ENCODE measurements at regions not wholly inside any gene's neighbourhood (a gene's known extent, or its start where the extent isn't known, plus 50 kb on each side); places are given as distances from the start of the nearest gene placed in this dataset.
"Not testable (repeated sequence)": the region's sequence is repeated elsewhere in the genome, so short reads cannot be mapped to it uniquely, and the experiment has no call there.

DNA sequence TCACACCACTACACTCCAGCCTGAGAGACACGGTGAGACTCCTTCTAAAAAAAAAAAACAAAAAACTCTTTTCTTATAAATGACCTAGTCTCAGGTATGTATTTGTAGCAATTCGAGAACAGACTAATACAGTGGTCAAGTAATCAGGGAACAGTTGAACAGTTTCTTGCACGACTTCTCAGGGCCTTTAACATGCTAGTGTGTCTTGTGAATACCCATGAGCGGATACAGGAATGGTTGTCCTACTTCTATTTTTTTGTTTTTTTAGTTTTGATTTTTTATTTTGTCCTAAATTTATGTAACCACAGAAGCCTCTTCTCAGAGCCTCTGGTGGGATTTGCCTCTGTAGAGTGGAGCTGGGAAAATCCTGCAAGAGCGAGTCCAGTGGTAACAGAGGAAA lies 71.0 kb upstream of the NANOS1 start:
- no peaks in the 10 kb centered on the region for H3K9me3 ChIP-seq (replicated peaks)
- no peak overlapping the region for H3K4me3 ChIP-seq
- no peaks in the 10 kb centered on the region for H3K27me3 ChIP-seq (ENCODE audit: low read depth)
- no peak for DNase-seq
- H3K4me1 ChIP-seq = peaks cover 49% of the 10 kb centered on the region
- peak overlapping the region; percentile 76 for H3K27ac ChIP-seq (replicated peaks)
- TF ChIP-seq, protein P1, sequence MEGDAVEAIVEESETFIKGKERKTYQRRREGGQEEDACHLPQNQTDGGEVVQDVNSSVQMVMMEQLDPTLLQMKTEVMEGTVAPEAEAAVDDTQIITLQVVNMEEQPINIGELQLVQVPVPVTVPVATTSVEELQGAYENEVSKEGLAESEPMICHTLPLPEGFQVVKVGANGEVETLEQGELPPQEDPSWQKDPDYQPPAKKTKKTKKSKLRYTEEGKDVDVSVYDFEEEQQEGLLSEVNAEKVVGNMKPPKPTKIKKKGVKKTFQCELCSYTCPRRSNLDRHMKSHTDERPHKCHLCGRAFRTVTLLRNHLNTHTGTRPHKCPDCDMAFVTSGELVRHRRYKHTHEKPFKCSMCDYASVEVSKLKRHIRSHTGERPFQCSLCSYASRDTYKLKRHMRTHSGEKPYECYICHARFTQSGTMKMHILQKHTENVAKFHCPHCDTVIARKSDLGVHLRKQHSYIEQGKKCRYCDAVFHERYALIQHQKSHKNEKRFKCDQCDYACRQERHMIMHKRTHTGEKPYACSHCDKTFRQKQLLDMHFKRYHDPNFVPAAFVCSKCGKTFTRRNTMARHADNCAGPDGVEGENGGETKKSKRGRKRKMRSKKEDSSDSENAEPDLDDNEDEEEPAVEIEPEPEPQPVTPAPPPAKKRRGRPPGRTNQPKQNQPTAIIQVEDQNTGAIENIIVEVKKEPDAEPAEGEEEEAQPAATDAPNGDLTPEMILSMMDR (IDR thresholded peaks at IDR 0.05; ENCODE audit: borderline replicate concordance) = no peak
- no peaks in the 10 kb centered on the region for H3K36me3 ChIP-seq
- intact Hi-C loops (cut with micrococcal nuclease) = no loop called here

DNA sequence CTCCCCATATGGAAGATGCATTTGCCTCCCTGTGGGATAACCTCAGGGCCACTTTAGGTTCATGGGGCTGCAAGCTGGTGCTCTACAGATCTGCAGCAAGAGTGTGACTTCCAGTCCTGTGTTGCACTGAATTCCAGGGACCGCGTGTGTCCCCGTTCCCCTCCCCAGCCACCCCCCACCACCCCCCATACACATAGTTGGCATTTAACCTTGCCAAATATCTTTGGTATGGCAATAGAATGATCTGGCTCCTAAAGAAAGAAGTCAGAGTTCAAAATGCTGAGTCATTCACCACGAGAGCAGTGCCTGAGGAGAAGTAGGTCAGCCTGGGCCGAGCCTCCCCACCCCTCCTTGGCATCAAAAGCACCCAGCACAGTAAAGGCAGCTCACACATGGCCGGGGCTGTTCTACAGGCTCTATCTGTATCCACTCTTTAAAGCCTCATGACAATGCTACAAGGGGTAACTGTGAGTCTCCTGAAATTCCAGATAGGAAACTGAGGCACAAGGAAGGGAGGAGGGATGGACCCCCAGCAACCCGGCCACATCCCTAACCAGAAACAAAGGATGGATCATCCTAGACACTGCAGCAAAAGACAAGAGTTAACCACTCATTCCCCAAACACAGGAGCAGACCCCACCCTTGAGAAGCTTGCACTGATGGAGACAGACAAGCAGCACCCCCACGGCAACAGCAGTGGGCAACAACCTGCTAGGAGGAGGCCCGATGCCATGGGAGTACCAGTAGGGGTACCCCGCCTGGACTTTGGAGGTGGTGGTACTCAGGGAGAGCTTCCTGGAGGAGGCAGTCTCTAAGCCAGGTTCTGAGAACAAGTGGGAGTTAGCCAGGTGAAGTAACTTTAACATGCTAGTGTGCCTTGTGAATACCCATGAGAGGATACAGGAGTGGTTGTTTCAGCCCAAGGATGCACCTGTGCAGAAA lies 70.3 kb upstream of the NANOS1 start:
- TF ChIP-seq, protein P1 (IDR thresholded peaks at IDR 0.05; ENCODE audit: borderline replicate concordance) = no peak
- H3K27ac ChIP-seq (replicated peaks) = peak overlapping the region; percentile 76
- DNase-seq = peak; percentile 67
- H3K4me3 ChIP-seq = no peak overlapping the region
- H3K4me1 ChIP-seq = peaks cover 42% of the 10 kb centered on the region
- H3K27me3 ChIP-seq (ENCODE audit: low read depth) = no peaks in the 10 kb centered on the region
- no peaks in the 10 kb centered on the region for H3K9me3 ChIP-seq (replicated peaks)
- intact Hi-C loops (cut with micrococcal nuclease) = no loop called here
- H3K36me3 ChIP-seq = no peaks in the 10 kb centered on the region

DNA sequence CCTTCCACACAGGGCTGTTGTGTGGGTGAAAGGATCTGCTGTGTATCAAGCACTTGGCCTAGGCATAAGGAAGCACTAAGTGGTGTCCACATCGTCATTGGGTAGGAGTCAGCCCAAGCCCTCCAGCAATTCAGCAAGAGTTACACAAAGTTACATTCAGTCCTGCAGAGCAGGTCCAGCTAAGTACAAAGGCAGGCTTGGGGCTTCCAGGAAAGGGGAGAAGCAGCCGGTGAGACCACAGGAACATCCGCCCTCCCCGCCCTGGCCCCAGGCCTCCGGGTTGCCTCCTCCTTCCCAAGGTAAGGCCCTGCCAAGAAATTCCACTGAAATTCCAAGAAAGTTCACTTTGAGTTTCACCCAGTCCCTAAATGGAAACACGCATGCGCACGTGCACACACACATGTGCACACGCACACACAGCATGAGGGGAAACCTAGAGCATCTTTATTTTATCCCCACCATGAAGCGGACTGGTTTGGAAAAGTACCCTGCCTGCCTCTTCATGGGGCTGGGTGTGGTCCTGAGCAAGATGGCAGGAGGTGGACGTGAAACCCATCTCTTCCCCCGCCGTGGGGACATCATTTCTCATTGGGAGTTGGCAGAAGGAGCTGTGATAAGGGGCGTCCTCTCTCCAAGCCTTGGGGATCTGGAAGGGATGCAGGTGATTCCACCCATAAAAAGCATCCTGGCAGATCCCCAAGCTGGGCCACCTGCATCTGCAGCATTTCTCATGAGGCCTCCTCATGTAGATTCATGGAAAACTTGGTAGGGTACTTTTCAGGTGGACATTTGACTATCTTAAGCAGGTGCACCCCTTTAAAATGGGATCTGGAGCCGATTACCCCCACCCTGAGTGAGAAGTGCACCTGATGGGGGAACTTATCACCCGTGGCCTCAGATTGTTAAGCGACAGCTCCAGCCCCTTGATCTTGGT lies 69.1 kb upstream of the NANOS1 start:
- H3K9me3 ChIP-seq (replicated peaks) = no peaks in the 10 kb centered on the region
- intact Hi-C loops (cut with micrococcal nuclease) = no loop called here
- peak overlapping the region; percentile 76 for H3K27ac ChIP-seq (replicated peaks)
- H3K36me3 ChIP-seq = no peaks in the 10 kb centered on the region
- TF ChIP-seq, protein P1 (IDR thresholded peaks at IDR 0.05; ENCODE audit: borderline replicate concordance) = no peak
- DNase-seq = no peak
- H3K4me3 ChIP-seq = no peak overlapping the region
- no peaks in the 10 kb centered on the region for H3K27me3 ChIP-seq (ENCODE audit: low read depth)
- H3K4me1 ChIP-seq = peaks cover 40% of the 10 kb centered on the region

DNA sequence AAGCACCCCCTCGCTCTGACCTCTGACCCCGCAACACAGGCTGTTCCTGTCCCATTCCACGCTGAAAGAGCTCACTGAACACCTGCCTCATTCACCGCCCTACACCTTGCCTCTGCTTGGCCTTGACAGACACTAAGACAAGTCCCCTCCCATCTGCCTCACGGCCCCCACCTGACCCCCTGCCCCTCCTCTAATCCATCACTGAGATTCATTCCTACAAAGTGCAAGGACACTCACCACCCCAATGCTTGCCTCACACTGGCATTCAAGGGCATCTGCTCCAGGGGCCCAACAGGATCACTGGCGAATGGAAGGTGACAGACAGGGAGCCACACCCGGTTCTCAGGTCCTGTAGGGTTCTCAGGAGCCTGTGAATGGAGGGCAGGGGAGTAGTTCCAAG lies 68.1 kb upstream of the NANOS1 start:
- Histone ChIP-seq H3K4me1 (peaks cover 37% of the 10 kb centered on the region), H3K27me3 (ENCODE audit: low read depth) (no peaks in the 10 kb centered on the region), H3K36me3 (no peaks in the 10 kb centered on the region), H3K4me3 (no peak overlapping the region), H3K9me3 (replicated peaks) (no peaks in the 10 kb centered on the region), H3K27ac (replicated peaks) (no peak overlapping the region)
- no peak for DNase-seq
- intact Hi-C loops (cut with micrococcal nuclease) = no loop called here
- TF ChIP-seq, protein P1 (IDR thresholded peaks at IDR 0.05; ENCODE audit: borderline replicate concordance) = no peak

DNA sequence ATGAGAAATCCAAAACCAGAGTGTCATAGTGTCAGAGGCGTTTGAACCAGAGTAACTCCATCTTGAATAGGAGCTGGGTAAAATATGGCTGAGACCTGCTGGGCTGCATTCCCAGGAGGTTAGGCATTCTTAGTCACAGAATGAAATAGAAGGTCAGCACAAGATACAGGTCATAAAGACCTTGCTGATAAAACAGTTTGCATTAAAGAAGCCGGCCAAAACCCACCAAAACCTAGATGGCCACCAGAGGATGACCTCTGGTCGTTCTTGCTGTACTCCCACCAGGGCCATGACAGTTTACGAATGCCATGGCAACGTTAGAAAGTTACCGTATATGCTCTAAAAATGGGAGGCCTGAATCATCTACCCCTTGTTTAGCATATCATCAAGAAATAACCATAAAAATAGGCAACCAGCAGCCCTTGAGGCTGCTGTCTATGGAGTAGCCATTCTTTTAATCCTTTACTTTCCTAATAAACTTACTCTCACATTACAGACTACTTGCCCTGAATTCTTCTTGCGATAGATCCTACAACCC lies 67.1 kb upstream of the NANOS1 start:
- intact Hi-C loops (cut with micrococcal nuclease); H3K27me3 ChIP-seq (ENCODE audit: low read depth); H3K4me3 ChIP-seq; DNase-seq; H3K27ac ChIP-seq (replicated peaks); H3K36me3 ChIP-seq; H3K9me3 ChIP-seq (replicated peaks): not testable (repeated sequence)
- peaks cover 39% of the 10 kb centered on the region for H3K4me1 ChIP-seq

Measured in left ventricle myocardium inferior (tissue), 1 donor.